Spleen (tissue), 7 donors: ENCODE measurements at regions not wholly inside any gene's neighbourhood (a gene's known extent, or its start where the extent isn't known, plus 50 kb on each side); places are given as distances from the start of the nearest gene placed in this dataset.

Source experiments
- POLR2A ChIP-seq, 3 donors: fragments of 450-650 bp; IDR thresholded peaks; one replicate each; pipeline ENCODE4 v1.5.1; 2017; ENCODE audit warnings: antibody characterized with exemption in 3 of 3, mild to moderate bottlenecking in 1 of 3
- POLR2AphosphoS5 ChIP-seq, 3 donors: sonication (generic); formaldehyde crosslinking; IDR thresholded peaks; one replicate each; pipeline ENCODE4 v1.5.1; 2017; ENCODE audit warnings: antibody characterized with exemption in 3 of 3
- TF ChIP-seq, protein P1 (sequence below), 11 experiments: fragments of 200-600 bp in 7 of 11; fragments of 450-650 bp in 4 of 11; sonication (generic) in 4 of 11; IDR thresholded peaks in 8 of 11; conservative IDR thresholded peaks in 3 of 11; 1 replicate in 7 of 11; 2 replicates in 4 of 11; pipeline versions ENCODE4 v1.4.0 to v1.8.0; 2016 to 2021; ENCODE audit warnings: antibody characterized with exemption in 11 of 11, inconsistent platforms in 4 of 11, mild to moderate bottlenecking in 1 of 11
- donor health status: DM: no; HTN: no; CAD: no; lungs with moderate emphysema.
- donor health status: DM: no; HTN: no; CAD: no.
- donor health status: DM: no; HTN: no; CAD: no.

DNA sequence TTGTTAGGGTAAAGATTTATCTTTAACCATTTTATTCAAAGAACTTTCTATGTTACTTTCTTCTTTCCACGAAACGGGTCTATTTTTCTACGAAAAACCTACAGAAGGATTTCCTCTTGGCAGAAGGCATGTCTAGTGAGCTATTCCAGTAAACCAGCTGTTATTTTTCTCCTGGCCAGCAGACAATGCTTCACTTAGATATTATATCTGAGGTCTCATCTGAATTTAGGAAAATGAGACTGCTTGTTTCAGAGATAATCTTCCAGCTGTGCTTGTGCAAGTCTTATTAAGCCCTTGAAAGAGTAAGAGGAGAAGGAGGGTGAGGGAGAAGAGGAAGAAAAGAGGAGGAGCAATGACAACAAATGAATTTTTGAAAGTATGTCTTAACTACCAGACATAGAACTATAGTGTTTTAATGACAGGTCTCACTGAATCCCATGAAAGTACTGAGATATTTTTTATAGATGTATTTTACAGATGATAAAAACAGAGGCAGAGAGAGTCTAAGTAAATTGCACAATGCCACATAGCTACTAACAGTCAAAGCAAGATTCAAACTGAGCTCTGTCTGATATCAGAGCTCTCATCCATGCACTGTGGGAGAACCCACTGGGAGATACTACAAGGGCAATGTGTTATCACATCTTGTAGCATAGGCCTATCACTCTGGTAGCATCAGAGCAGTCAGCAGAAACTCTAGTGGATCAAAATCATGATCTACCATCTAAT lies 54.6 kb upstream of the SAMSN1 start:
- TF ChIP-seq, protein P1, sequence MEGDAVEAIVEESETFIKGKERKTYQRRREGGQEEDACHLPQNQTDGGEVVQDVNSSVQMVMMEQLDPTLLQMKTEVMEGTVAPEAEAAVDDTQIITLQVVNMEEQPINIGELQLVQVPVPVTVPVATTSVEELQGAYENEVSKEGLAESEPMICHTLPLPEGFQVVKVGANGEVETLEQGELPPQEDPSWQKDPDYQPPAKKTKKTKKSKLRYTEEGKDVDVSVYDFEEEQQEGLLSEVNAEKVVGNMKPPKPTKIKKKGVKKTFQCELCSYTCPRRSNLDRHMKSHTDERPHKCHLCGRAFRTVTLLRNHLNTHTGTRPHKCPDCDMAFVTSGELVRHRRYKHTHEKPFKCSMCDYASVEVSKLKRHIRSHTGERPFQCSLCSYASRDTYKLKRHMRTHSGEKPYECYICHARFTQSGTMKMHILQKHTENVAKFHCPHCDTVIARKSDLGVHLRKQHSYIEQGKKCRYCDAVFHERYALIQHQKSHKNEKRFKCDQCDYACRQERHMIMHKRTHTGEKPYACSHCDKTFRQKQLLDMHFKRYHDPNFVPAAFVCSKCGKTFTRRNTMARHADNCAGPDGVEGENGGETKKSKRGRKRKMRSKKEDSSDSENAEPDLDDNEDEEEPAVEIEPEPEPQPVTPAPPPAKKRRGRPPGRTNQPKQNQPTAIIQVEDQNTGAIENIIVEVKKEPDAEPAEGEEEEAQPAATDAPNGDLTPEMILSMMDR (IDR thresholded peaks at IDR 0.05 in 8 of 11, conservative IDR thresholded peaks at IDR 0.05 in 3 of 11): no peak
- TF ChIP-seq POLR2AphosphoS5 (IDR thresholded peaks at IDR 0.05): no peak
- no peak for TF ChIP-seq POLR2A (IDR thresholded peaks at IDR 0.05)
